Esophagus squamous epithelium (tissue), 5 donors: ENCODE measurements at regions not wholly inside any gene's neighbourhood (a gene's known extent, or its start where the extent isn't known, plus 50 kb on each side); places are given as distances from the start of the nearest gene placed in this dataset.

Experiments
- DNase-seq: peaks from one replicate; lab custom pipeline; 2025; lab: John Stamatoyannopoulos, UW
- H3K27ac ChIP-seq, 4 donors: fragments of 200-600 bp; sonication (generic); one replicate each; pipeline ENCODE4 v1.5.1; 2016 to 2019; ENCODE audit warnings: mild to moderate bottlenecking in 1 of 4
- H3K27me3 ChIP-seq, 4 donors: fragments of 200-600 bp; sonication (generic); 1 replicate in 3 of 4; 2 replicates in 1 of 4; pipeline versions ENCODE4 v1.5.1 to v1.6.0; 2017 to 2021; ENCODE audit warnings: antibody characterized with exemption in 1 of 4
- H3K36me3 ChIP-seq, 3 donors: fragments of 200-600 bp; sonication (generic); one replicate each; pipeline ENCODE4 v1.5.1; 2016 to 2019
- H3K4me1 ChIP-seq, 3 donors: fragments of 200-600 bp; sonication (generic); one replicate each; pipeline ENCODE4 v1.5.1; 2017 to 2019
- H3K4me3 ChIP-seq, 4 donors: fragments of 200-600 bp; sonication (generic); 1 replicate in 3 of 4; 2 replicates in 1 of 4; pipeline ENCODE4 v1.5.1; 2016 to 2019; ENCODE audit warnings: mild to moderate bottlenecking in 2 of 4, moderate library complexity in 1 of 4
- H3K9me3 ChIP-seq, 3 donors: fragments of 200-600 bp; sonication (generic); one replicate each; pipeline ENCODE4 v1.5.1; 2016 to 2019
- CTCF ChIP-seq, 6 experiments: fragments of 450-650 bp in 4 of 6; fragments of 200-600 bp in 2 of 6; sonication (generic) in 2 of 6; IDR thresholded peaks; one replicate each; pipeline ENCODE4 v1.5.1; 2016 to 2019; ENCODE audit warnings: antibody characterized with exemption in 6 of 6, mild to moderate bottlenecking in 4 of 6, moderate library complexity in 4 of 6
- POLR2A ChIP-seq, 4 donors: fragments of 450-650 bp; IDR thresholded peaks; one replicate each; pipeline ENCODE4 v1.6.1; 2017; ENCODE audit warnings: antibody characterized with exemption in 4 of 4, mild to moderate bottlenecking in 4 of 4, moderate library complexity in 3 of 4
- WGBS, 2 donors: methylation state at CpG; one replicate each; pipeline ENCODE4 v1.1.5; 2018; 5-methylcytosine and 5-hydroxymethylcytosine counted together
- intact Hi-C: fragments of 100-400 bp; cut with DNase I; formaldehyde crosslinking; loops from one replicate; pipeline ENCODE4 v1.15.0; 2022
- donor health status: DM: yes; HTN: yes; CAD: no.

GRCh38 chr5:107063511-107063910 is 607.2 kb downstream of the EFNA5 start:
- intact Hi-C loops = no loop called here
- DNase-seq = no peak
- H3K27me3 ChIP-seq = no peaks in the 10 kb centered on the region
- no peaks in the 10 kb centered on the region for H3K9me3 ChIP-seq
- H3K4me3 ChIP-seq = no peak overlapping the region
- no peak overlapping the region for H3K27ac ChIP-seq
- TF ChIP-seq POLR2A (IDR thresholded peaks at IDR 0.05) (no peak), CTCF (IDR thresholded peaks at IDR 0.05) (no peak)
- H3K4me1 ChIP-seq = peaks cover 0 to 13% (median 0%) of the 10 kb centered on the region in 3 donors
- no peaks in the 10 kb centered on the region for H3K36me3 ChIP-seq

GRCh38 chr5:107058803-107059202 is 611.9 kb downstream of the EFNA5 start:
- intact Hi-C loops = no loop called here
- TF ChIP-seq POLR2A (IDR thresholded peaks at IDR 0.05) (no peak), CTCF (IDR thresholded peaks at IDR 0.05) (no peak)
- DNase-seq = no peak
- Histone ChIP-seq H3K4me3 (no peak overlapping the region), H3K9me3 (no peaks in the 10 kb centered on the region), H3K27ac (peak overlapping the region in 3 of 4 donors; percentile 40 to 70 (median 55)), H3K4me1 (peaks cover 0 to 26% (median 0%) of the 10 kb centered on the region in 3 donors), H3K27me3 (no peaks in the 10 kb centered on the region), H3K36me3 (no peaks in the 10 kb centered on the region)
- WGBS, 2 donors = 60 to 89% methylated on average over 3 of the region's 3 CpGs

GRCh38 chr5:107058235-107058634 is 612.5 kb downstream of the EFNA5 start:
- peak overlapping the region in 3 of 4 donors; percentile 40 to 70 (median 55) for H3K27ac ChIP-seq
- TF ChIP-seq CTCF (IDR thresholded peaks at IDR 0.05) (no peak), POLR2A (IDR thresholded peaks at IDR 0.05) (no peak)
- intact Hi-C loops = no loop called here
- no peak overlapping the region for H3K4me3 ChIP-seq
- no peaks in the 10 kb centered on the region for H3K9me3 ChIP-seq
- no peaks in the 10 kb centered on the region for H3K27me3 ChIP-seq
- no peaks in the 10 kb centered on the region for H3K36me3 ChIP-seq
- DNase-seq = no peak
- H3K4me1 ChIP-seq = peaks cover 0 to 26% (median 0%) of the 10 kb centered on the region in 3 donors
- WGBS, 2 donors = 33 to 60% methylated on average over 1 of the region's 1 CpG

GRCh38 chr5:107056278-107056677 is 614.5 kb downstream of the EFNA5 start:
- 58 to 64% methylated on average over 2 of the region's 2 CpGs for WGBS, 2 donors
- no peaks in the 10 kb centered on the region for H3K36me3 ChIP-seq
- H3K4me1 ChIP-seq = peaks cover 0 to 26% (median 0%) of the 10 kb centered on the region in 3 donors
- no peak overlapping the region for H3K27ac ChIP-seq
- no peak overlapping the region for H3K4me3 ChIP-seq
- no peak for DNase-seq
- H3K9me3 ChIP-seq = no peaks in the 10 kb centered on the region
- intact Hi-C loops = no loop called here
- no peaks in the 10 kb centered on the region for H3K27me3 ChIP-seq
- TF ChIP-seq CTCF (IDR thresholded peaks at IDR 0.05) = no peak
- no peak for TF ChIP-seq POLR2A (IDR thresholded peaks at IDR 0.05)

GRCh38 chr5:107047048-107047447 is 623.7 kb downstream of the EFNA5 start:
- H3K27me3 ChIP-seq = no peaks in the 10 kb centered on the region
- TF ChIP-seq POLR2A (IDR thresholded peaks at IDR 0.05) (no peak), CTCF (IDR thresholded peaks at IDR 0.05) (no peak)
- DNase-seq = no peak
- intact Hi-C loops = no loop called here
- no peak overlapping the region for H3K4me3 ChIP-seq
- no peaks in the 10 kb centered on the region for H3K9me3 ChIP-seq
- no peaks in the 10 kb centered on the region for H3K4me1 ChIP-seq
- 69% methylated on average over 2 of the region's 2 CpGs for WGBS, 2 donors
- no peaks in the 10 kb centered on the region for H3K36me3 ChIP-seq
- H3K27ac ChIP-seq = no peak overlapping the region
